Pancreas (tissue), 10 donors: ENCODE measurements at regions not wholly inside any gene's neighbourhood (a gene's known extent, or its start where the extent isn't known, plus 50 kb on each side); places are given as distances from the start of the nearest gene placed in this dataset.
A peak's percentile ranks its signal among the peaks of the same experiment; 100 is the strongest.

ENCODE experiments used
- ATAC-seq, 4 donors: fragments of 200-7000 bp; cut with Tn5 transposase; one replicate each; pipeline versions ENCODE4 v1.8.0 to v1.9.1; 2020; ENCODE audit warnings: mild to moderate bottlenecking in 4 of 4, moderate library complexity in 4 of 4
- DNase-seq, 6 donors: peaks; one replicate each; pipeline ENCODE4 v3.0.0-alpha.2; 2020
- FAIRE-seq: peaks from 2 replicates; lab custom pipeline; 2012; peaks lifted over from hg19 to GRCh38; lab: Jason Lieb, UNC
- H3K27ac ChIP-seq, 4 donors: fragments of 200-600 bp; sonication (generic); 1 replicate in 3 of 4; 2 replicates in 1 of 4; pipeline versions ENCODE4 v1.5.0 to v1.8.0; 2020
- H3K27me3 ChIP-seq, 4 donors: fragments of 200-600 bp; one replicate each; pipeline ENCODE4 v1.8.0; 2021
- H3K36me3 ChIP-seq, 3 donors: fragments of 200-600 bp; sonication (generic) in 1 of 3; one replicate each; pipeline versions ENCODE4 v1.5.0 to v1.8.0; 2020 to 2021
- H3K4me1 ChIP-seq, 3 donors: fragments of 200-600 bp; one replicate each; pipeline ENCODE4 v1.8.0; 2021
- H3K4me3 ChIP-seq, 4 donors: fragments of 200-600 bp; sonication (generic) in 2 of 4; one replicate each; pipeline versions ENCODE4 v1.5.0 to v1.8.0; 2020 to 2021
- H3K9me3 ChIP-seq, 4 donors: fragments of 200-600 bp; one replicate each; pipeline ENCODE4 v1.8.0; 2021
- whole genome bisulfite sequencing, 2 donors: extraction: QIAGEN DNeasy Blood & Tissue Kit; methylation state at CpG; one replicate each; pipeline ENCODE4 v1.1.7; 2013; 5-methylcytosine and 5-hydroxymethylcytosine counted together
- intact Hi-C, 3 donors: fragments of 100-400 bp; cut with DNase I; formaldehyde crosslinking; loops; one replicate each; pipeline versions ENCODE4 v1.11.1 to v1.14.2; 2022
- TF ChIP-seq, protein P1 (sequence below), 4 donors: fragments of 200-600 bp; sonication (generic) in 3 of 4; IDR thresholded peaks; one replicate each; pipeline versions ENCODE4 v1.5.0 to v1.8.0; 2021; ENCODE audit warnings: antibody characterized with exemption in 4 of 4
- donor health status: healthy with polysubstance abuse.
- donor health status: DM: no; HTN: no; CAD: no; lungs with moderate emphysema.
- donor health status: DM: no; HTN: no; CAD: no.
- donor health status: control.
- donor health status: control.
- donor health status: Bipolar disorder and iron deficiency.
- donor health status: DM: yes; HTN: yes; CAD: no.
- donor health status: DM: no; HTN: no; CAD: no.
- donor health status: DM: no; HTN: no; CAD: no.
- donor health status: DM: yes; HTN: yes; CAD: no.

DNA sequence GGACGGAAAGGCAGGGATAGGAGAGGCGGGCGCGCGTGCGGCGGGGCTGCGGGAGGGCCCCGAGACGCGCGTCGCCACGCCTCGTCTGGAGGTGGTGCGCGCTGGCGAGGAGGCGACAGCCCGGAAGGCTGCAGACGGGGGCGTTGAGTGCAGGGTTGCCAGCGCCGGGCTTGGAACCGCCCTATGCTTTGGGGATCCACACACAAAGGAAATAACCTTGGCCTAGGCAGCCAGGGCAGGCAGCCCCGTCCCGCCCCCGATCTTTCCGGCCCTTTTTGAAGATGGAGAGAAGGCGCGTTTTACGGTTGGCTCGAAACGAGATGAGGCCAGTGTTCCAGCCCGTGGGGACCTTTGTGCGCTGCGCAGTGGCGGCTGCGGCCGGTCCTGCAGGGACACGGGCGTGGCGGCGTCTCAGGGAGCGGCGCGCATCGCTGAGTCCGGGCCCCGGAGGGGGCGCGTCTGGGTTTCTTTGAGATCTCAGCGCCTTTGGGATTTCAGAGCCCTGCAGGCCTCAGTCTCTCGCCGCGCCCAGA, 50.8 kb upstream of the TRIM2 start:
- ATAC-seq: peak; percentile 70 to 89 (median 83)
- intact Hi-C loops: no loop called here
- no peaks in the 10 kb centered on the region for H3K27me3 ChIP-seq
- DNase-seq: peak; percentile 18 to 74 (median 48)
- peak overlapping the region; percentile 35 to 67 (median 43) for H3K4me3 ChIP-seq
- no peaks in the 10 kb centered on the region for H3K4me1 ChIP-seq
- H3K36me3 ChIP-seq: no peaks in the 10 kb centered on the region
- TF ChIP-seq, protein P1, sequence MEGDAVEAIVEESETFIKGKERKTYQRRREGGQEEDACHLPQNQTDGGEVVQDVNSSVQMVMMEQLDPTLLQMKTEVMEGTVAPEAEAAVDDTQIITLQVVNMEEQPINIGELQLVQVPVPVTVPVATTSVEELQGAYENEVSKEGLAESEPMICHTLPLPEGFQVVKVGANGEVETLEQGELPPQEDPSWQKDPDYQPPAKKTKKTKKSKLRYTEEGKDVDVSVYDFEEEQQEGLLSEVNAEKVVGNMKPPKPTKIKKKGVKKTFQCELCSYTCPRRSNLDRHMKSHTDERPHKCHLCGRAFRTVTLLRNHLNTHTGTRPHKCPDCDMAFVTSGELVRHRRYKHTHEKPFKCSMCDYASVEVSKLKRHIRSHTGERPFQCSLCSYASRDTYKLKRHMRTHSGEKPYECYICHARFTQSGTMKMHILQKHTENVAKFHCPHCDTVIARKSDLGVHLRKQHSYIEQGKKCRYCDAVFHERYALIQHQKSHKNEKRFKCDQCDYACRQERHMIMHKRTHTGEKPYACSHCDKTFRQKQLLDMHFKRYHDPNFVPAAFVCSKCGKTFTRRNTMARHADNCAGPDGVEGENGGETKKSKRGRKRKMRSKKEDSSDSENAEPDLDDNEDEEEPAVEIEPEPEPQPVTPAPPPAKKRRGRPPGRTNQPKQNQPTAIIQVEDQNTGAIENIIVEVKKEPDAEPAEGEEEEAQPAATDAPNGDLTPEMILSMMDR (IDR thresholded peaks at IDR 0.05): no peak
- 0 to 1% methylated on average over 56 of the region's 56 CpGs for WGBS, 2 donors
- FAIRE-seq: no peak
- peak overlapping the region in 3 of 4 donors; percentile 38 to 73 (median 59) for H3K27ac ChIP-seq
- H3K9me3 ChIP-seq: no peaks in the 10 kb centered on the region

DNA sequence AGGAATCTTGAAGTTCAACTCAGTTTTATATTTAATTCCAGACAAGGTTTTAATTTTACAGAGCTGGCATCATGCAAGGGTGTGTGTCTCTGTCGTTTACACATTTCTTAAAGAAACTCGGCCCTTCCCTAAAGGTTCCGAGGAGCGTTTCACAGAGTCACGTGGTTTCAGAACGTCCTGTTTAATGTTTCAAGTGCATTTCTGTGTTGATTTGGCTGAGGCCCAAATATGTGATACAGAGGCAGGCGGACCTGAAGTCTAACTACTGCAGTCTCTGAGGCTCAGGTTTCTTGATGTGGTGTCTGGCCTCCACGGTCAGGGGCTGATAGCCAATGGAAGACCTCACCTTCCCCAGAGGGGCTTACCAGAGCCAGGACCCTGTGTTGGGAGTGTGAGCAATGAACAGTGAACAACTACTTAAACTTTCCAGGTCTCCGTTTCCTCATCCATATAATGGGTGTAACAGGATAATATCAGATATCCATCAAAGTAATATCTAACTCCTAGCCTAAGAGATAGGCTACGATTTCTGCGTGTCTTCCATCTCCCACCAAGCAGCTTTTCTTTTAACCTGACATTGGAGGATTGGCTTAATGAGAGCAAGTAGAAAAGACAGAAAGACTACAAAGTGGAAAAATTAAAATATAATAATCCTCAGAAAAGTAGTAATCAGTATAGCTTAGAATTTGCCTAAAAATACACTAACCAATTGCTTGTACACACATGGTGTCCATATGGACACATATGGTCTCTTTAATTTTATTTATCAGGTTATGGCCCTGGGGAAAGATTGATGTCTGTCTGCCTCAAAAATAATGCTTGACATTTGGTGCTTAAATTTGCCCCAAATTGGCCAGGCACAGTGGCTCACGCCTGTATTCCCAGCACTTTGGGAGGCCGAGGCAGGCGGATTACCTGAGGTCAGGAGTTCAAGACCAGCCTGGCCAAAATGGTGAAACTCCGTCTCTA, 50.0 kb upstream of the TRIM2 start:
- DNase-seq (no peak), FAIRE-seq (no peak), ATAC-seq (peak in 3 of 4 donors; percentile 1 to 29 (median 20))
- H3K36me3 ChIP-seq: no peaks in the 10 kb centered on the region
- H3K9me3 ChIP-seq: no peaks in the 10 kb centered on the region
- H3K4me3 ChIP-seq: peak overlapping the region; percentile 35 to 67 (median 43)
- TF ChIP-seq, protein P1 (IDR thresholded peaks at IDR 0.05): no peak
- intact Hi-C loops: no loop called here
- 38% methylated on average over 15 of the region's 15 CpGs for WGBS, 2 donors
- H3K4me1 ChIP-seq: no peaks in the 10 kb centered on the region
- H3K27me3 ChIP-seq: no peaks in the 10 kb centered on the region
- peak overlapping the region in 2 of 4 donors; percentile 59 to 73 for H3K27ac ChIP-seq
